ENCODE measurements at regions not wholly inside any gene's neighbourhood (a gene's known extent, or its start where the extent isn't known, plus 50 kb on each side); places are given as distances from the start of the nearest gene placed in this dataset.
"Not testable (repeated sequence)": the region's sequence is repeated elsewhere in the genome, so short reads cannot be mapped to it uniquely, and the experiment has no call there.

GRCh38 chrX:89539150-89539549 is 382.6 kb upstream of the TGIF2LX start:
- not testable (repeated sequence) for H3K27ac Mint-ChIP-seq; H3K36me3 Mint-ChIP-seq; DNase-seq (ENCODE audit: extremely low spot score, unreplicated experiment); H3K4me3 Mint-ChIP-seq; H3K4me1 Mint-ChIP-seq (ENCODE audit: unreplicated experiment); H3K27me3 Mint-ChIP-seq; H3K9me3 Mint-ChIP-seq

GRCh38 chrX:89557146-89557545 is 364.6 kb upstream of the TGIF2LX start:
- not testable (repeated sequence) for H3K4me1 Mint-ChIP-seq (ENCODE audit: unreplicated experiment); DNase-seq (ENCODE audit: extremely low spot score, unreplicated experiment); H3K27ac Mint-ChIP-seq; H3K9me3 Mint-ChIP-seq; H3K4me3 Mint-ChIP-seq; H3K36me3 Mint-ChIP-seq; H3K27me3 Mint-ChIP-seq

DNA sequence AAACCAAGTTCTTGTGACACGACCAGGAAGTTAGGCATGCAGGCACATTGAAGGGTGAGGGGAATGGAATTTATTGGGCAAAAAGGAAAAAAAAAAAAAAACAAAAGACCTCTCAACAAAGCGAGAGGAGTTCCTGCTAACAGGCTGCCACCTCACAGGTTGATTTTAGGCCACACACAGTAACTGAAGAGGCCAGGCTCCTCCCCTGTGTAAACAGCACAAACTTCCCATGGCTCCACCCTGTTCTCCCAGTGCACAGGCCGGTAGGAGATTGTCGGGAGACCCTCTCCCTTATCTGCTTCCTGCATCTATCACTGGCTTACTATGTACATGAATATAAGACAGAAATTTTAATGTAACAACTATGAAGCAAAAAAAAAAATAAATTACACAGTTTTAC is 359.6 kb upstream of the TGIF2LX start:
- H3K27ac Mint-ChIP-seq; H3K36me3 Mint-ChIP-seq; DNase-seq (ENCODE audit: extremely low spot score, unreplicated experiment); H3K4me3 Mint-ChIP-seq; H3K9me3 Mint-ChIP-seq; H3K27me3 Mint-ChIP-seq; H3K4me1 Mint-ChIP-seq (ENCODE audit: unreplicated experiment): not testable (repeated sequence)

DNA sequence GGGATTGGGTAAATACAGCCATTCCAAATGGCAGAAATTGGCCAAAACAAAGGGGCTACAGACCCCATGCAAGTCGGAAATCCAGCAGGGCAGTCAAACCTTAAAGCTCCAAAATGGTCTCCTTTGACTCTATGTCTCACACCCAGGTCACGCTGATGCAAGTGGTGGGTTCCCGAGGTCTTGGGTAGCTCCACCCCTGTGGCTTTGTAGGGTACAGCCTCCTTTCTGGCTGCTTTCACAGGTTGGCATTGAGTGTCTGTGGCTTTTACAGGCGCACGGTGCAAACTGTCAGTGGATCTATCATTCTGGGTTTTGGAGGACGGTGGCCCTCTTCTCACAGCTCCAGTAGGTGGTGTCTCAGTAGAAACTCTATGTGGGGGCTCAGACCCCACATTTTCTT is 358.6 kb upstream of the TGIF2LX start:
- not testable (repeated sequence) for H3K27ac Mint-ChIP-seq; H3K4me1 Mint-ChIP-seq (ENCODE audit: unreplicated experiment); H3K9me3 Mint-ChIP-seq; H3K4me3 Mint-ChIP-seq; DNase-seq (ENCODE audit: extremely low spot score, unreplicated experiment); H3K27me3 Mint-ChIP-seq; H3K36me3 Mint-ChIP-seq

- not testable (repeated sequence) for H3K27me3 Mint-ChIP-seq; H3K9me3 Mint-ChIP-seq; H3K27ac Mint-ChIP-seq; H3K4me1 Mint-ChIP-seq (ENCODE audit: unreplicated experiment); H3K36me3 Mint-ChIP-seq; H3K4me3 Mint-ChIP-seq; DNase-seq (ENCODE audit: extremely low spot score, unreplicated experiment)
Observed at GRCh38 chrX:89567787-89568186, 353.9 kb upstream of the TGIF2LX start.

- H3K9me3 Mint-ChIP-seq, H3K36me3 Mint-ChIP-seq, H3K27ac Mint-ChIP-seq: not testable (repeated sequence)
Observed at GRCh38 chrX:89581868-89582267, 339.8 kb upstream of the TGIF2LX start.

DNA sequence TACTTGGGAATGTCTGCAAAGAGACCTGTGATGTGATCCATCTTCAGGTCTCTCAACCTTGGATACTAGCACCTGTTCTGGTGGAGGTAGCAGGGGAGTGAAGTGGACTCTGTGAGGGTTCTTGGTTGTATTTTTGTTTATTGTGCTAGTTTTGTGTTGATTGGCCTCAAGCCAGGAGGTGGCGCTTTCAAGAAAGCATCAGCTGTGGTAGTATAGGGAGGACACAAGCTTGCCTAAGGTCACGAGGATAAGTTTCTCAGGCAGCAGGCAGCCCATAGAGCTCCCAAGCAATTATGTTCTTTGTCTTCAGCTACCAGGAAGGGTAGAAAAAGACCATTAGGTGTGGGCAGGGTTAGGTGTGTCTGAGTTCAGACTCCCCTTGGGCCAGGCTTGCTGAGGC is 289.9 kb upstream of the TGIF2LX start:
- not testable (repeated sequence) for H3K36me3 Mint-ChIP-seq; H3K9me3 Mint-ChIP-seq; H3K4me1 Mint-ChIP-seq (ENCODE audit: unreplicated experiment); H3K27me3 Mint-ChIP-seq; H3K4me3 Mint-ChIP-seq; H3K27ac Mint-ChIP-seq; DNase-seq (ENCODE audit: extremely low spot score, unreplicated experiment)

More at GRCh38 chrX:89581868-89582267, 339.8 kb upstream of the TGIF2LX start:
- DNase-seq (ENCODE audit: extremely low spot score, unreplicated experiment); H3K27me3 Mint-ChIP-seq; H3K4me3 Mint-ChIP-seq; H3K4me1 Mint-ChIP-seq (ENCODE audit: unreplicated experiment): not testable (repeated sequence)

- H3K4me3 Mint-ChIP-seq; H3K27me3 Mint-ChIP-seq; DNase-seq (ENCODE audit: extremely low spot score, unreplicated experiment); H3K4me1 Mint-ChIP-seq (ENCODE audit: unreplicated experiment); H3K36me3 Mint-ChIP-seq; H3K27ac Mint-ChIP-seq; H3K9me3 Mint-ChIP-seq: not testable (repeated sequence)
Observed at GRCh38 chrX:89635887-89636286, 285.8 kb upstream of the TGIF2LX start.

- not testable (repeated sequence) for DNase-seq (ENCODE audit: extremely low spot score, unreplicated experiment); H3K9me3 Mint-ChIP-seq; H3K36me3 Mint-ChIP-seq
Observed at GRCh38 chrX:89658662-89659061, 263.0 kb upstream of the TGIF2LX start.

GRCh38 chrX:89706481-89706880 is 215.2 kb upstream of the TGIF2LX start:
- H3K36me3 Mint-ChIP-seq; DNase-seq (ENCODE audit: extremely low spot score, unreplicated experiment); H3K4me3 Mint-ChIP-seq; H3K9me3 Mint-ChIP-seq; H3K27me3 Mint-ChIP-seq; H3K27ac Mint-ChIP-seq; H3K4me1 Mint-ChIP-seq (ENCODE audit: unreplicated experiment): not testable (repeated sequence)

More at GRCh38 chrX:89658662-89659061, 263.0 kb upstream of the TGIF2LX start:
- H3K27ac Mint-ChIP-seq; H3K27me3 Mint-ChIP-seq; H3K4me1 Mint-ChIP-seq (ENCODE audit: unreplicated experiment); H3K4me3 Mint-ChIP-seq: not testable (repeated sequence)

- H3K36me3 Mint-ChIP-seq; H3K27ac Mint-ChIP-seq; DNase-seq (ENCODE audit: extremely low spot score, unreplicated experiment); H3K27me3 Mint-ChIP-seq; H3K4me3 Mint-ChIP-seq; H3K4me1 Mint-ChIP-seq (ENCODE audit: unreplicated experiment); H3K9me3 Mint-ChIP-seq: not testable (repeated sequence)
Observed at GRCh38 chrX:89707363-89707927, 214.3 kb upstream of the TGIF2LX start.

GRCh38 chrX:89734367-89734766 is 187.3 kb upstream of the TGIF2LX start:
- not testable (repeated sequence) for H3K9me3 Mint-ChIP-seq; H3K36me3 Mint-ChIP-seq; DNase-seq (ENCODE audit: extremely low spot score, unreplicated experiment); H3K27me3 Mint-ChIP-seq; H3K4me1 Mint-ChIP-seq (ENCODE audit: unreplicated experiment); H3K27ac Mint-ChIP-seq; H3K4me3 Mint-ChIP-seq

- not testable (repeated sequence) for H3K4me1 Mint-ChIP-seq (ENCODE audit: unreplicated experiment); DNase-seq (ENCODE audit: extremely low spot score, unreplicated experiment); H3K27ac Mint-ChIP-seq; H3K36me3 Mint-ChIP-seq; H3K4me3 Mint-ChIP-seq; H3K9me3 Mint-ChIP-seq; H3K27me3 Mint-ChIP-seq
Observed at GRCh38 chrX:89756466-89756865, 165.2 kb upstream of the TGIF2LX start.

Data from type B pancreatic cell (in vitro differentiated cells).